ENCODE measurements at regions not wholly inside any gene's neighbourhood (a gene's known extent, or its start where the extent isn't known, plus 50 kb on each side); places are given as distances from the start of the nearest gene placed in this dataset.

GRCh38 chr11:113542420-113542819, 67.2 kb upstream of the DRD2 start:
- TF ChIP-seq, protein P1, sequence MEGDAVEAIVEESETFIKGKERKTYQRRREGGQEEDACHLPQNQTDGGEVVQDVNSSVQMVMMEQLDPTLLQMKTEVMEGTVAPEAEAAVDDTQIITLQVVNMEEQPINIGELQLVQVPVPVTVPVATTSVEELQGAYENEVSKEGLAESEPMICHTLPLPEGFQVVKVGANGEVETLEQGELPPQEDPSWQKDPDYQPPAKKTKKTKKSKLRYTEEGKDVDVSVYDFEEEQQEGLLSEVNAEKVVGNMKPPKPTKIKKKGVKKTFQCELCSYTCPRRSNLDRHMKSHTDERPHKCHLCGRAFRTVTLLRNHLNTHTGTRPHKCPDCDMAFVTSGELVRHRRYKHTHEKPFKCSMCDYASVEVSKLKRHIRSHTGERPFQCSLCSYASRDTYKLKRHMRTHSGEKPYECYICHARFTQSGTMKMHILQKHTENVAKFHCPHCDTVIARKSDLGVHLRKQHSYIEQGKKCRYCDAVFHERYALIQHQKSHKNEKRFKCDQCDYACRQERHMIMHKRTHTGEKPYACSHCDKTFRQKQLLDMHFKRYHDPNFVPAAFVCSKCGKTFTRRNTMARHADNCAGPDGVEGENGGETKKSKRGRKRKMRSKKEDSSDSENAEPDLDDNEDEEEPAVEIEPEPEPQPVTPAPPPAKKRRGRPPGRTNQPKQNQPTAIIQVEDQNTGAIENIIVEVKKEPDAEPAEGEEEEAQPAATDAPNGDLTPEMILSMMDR (IDR thresholded peaks at IDR 0.05) = no peak
- no peak for TF ChIP-seq POLR2A (IDR thresholded peaks at IDR 0.05)
- TF ChIP-seq EP300 (IDR thresholded peaks at IDR 0.05) = no peak
- no peak for TF ChIP-seq POLR2AphosphoS5 (IDR thresholded peaks at IDR 0.05)

Measured in gastroesophageal sphincter (tissue), 3 donors.